ENCODE measurements at regions not wholly inside any gene's neighbourhood (a gene's known extent, or its start where the extent isn't known, plus 50 kb on each side); places are given as distances from the start of the nearest gene placed in this dataset.

DNA sequence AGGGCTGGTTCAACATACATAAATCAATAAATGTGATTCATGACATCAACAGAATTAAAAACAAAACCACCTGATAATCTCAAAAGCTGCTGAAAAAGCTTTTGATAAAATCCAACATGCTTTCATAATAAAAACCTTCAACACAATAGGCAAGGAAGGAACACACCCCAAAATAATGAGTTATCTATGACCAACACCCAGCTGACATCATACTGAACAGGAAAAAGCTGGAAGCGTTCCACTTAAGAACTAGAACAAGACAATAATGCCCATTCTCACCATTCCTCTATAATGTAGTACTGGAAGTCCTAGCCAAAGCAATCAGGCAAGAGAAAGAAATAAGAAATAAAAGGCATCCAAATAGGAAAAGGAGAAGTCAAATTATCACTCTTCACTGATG is 116.2 kb upstream of the FREM2 start:
- H3K27ac ChIP-seq: no peak overlapping the region
- CTCF ChIA-PET: no interaction called here
- TF ChIP-seq, protein P1, sequence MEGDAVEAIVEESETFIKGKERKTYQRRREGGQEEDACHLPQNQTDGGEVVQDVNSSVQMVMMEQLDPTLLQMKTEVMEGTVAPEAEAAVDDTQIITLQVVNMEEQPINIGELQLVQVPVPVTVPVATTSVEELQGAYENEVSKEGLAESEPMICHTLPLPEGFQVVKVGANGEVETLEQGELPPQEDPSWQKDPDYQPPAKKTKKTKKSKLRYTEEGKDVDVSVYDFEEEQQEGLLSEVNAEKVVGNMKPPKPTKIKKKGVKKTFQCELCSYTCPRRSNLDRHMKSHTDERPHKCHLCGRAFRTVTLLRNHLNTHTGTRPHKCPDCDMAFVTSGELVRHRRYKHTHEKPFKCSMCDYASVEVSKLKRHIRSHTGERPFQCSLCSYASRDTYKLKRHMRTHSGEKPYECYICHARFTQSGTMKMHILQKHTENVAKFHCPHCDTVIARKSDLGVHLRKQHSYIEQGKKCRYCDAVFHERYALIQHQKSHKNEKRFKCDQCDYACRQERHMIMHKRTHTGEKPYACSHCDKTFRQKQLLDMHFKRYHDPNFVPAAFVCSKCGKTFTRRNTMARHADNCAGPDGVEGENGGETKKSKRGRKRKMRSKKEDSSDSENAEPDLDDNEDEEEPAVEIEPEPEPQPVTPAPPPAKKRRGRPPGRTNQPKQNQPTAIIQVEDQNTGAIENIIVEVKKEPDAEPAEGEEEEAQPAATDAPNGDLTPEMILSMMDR (conservative IDR thresholded peaks at IDR 0.05; ENCODE audit: low read depth): no peak
- POLR2A ChIA-PET (ENCODE audit: low non-redundant PET): no interaction called here
- no peak for DNase-seq (ENCODE audit: low spot score)

DNA sequence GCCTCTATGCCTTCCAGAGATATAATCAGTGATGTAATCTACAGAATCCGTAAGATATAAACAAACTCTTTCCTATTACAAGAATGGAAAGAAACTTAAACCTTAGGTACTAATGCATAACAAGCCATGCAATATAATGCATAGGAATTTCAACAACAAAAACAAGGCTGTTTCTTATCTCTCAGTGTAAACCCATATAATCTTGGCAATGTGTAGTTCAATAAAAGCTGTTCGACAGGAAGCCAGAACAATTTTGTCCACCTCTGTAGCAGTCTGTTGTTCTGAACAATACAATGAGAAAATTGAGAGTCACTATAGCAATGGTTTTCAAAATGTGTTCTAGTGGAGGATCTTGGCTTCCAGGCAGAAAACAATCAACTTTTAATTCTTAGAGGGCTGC is 111.5 kb upstream of the FREM2 start:
- ChIA-PET CTCF (no interaction called here), POLR2A (ENCODE audit: low non-redundant PET) (no interaction called here)
- no peak overlapping the region for H3K27ac ChIP-seq
- DNase-seq (ENCODE audit: low spot score): no peak
- TF ChIP-seq, protein P1 (conservative IDR thresholded peaks at IDR 0.05; ENCODE audit: low read depth): no peak

DNA sequence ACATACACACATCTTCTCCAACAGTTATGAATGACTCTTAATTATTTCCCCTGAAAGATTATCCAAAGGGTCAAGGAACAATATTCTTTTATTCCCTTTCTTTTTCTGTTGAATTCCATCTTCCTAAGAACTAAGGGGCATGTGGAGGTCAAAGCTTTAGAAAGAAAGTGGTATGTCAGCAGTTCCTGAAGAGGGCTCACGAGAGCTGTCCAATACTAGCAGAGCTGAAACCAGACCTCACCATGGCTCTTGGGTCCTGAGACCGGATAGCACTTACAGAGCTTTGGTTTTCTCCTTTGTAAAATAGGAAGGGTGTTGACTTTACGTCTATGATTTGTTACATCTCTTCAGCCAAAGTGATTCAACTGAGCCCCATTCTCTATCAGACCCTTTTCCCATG is 109.8 kb upstream of the FREM2 start:
- POLR2A ChIA-PET (ENCODE audit: low non-redundant PET): no interaction called here
- no peak for DNase-seq (ENCODE audit: low spot score)
- TF ChIP-seq, protein P1 (conservative IDR thresholded peaks at IDR 0.05; ENCODE audit: low read depth): no peak
- no peak overlapping the region for H3K27ac ChIP-seq
- CTCF ChIA-PET: no interaction called here

DNA sequence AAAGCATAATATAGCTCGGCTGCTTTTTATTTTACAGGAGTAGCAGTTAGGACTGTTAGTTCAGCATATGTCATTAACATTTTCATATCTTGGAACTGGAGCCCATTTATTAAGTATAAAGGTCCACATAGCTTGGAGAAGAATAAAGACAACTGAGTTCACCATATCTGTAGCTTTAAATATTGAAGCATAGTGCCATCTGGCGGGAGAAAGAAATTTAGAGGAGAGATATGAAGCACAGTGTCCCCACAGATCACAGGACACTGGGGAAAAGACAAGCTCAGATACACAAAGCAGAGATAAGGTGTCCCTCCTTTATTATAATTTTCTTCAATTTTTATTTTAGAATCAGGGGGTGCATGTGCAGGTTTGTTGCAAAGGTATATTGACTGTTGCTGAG is 104.7 kb upstream of the FREM2 start:
- TF ChIP-seq, protein P1 (conservative IDR thresholded peaks at IDR 0.05; ENCODE audit: low read depth): peak; percentile 46
- H3K27ac ChIP-seq: no peak overlapping the region
- CTCF ChIA-PET: interaction anchor here (0.6 to 1.5 kb wide), 16 partner anchors 8 to 986 kb away, joined by 3 to 7 read pairs (median 4); no protein-coding TSS in a partner anchor
- DNase-seq (ENCODE audit: low spot score): peak; percentile 23
- POLR2A ChIA-PET (ENCODE audit: low non-redundant PET): no interaction called here

DNA sequence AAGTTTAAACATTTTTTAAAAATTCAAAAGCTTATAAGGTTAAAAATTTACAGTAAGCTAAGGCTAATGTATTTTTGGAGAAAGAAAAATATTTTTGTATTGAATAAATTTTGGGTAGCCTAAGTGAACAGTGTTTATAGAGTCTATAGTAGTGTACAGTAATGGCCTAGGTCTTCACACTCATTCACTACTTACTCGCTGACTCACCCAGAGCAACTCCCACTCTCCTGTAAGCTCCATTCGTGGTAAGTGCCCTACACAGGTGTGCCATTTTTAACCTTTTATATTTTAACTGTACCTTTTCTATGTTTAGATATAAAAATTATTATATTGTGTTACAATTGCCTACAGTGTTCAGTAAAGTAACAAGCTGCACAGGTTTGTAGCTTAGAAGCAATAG is 96.6 kb upstream of the FREM2 start:
- CTCF ChIA-PET: interaction anchor here (0.6 kb wide), 2 partner anchors 8 to 337 kb away, joined by 3 read pairs; no protein-coding TSS in a partner anchor
- TF ChIP-seq, protein P1 (conservative IDR thresholded peaks at IDR 0.05; ENCODE audit: low read depth): no peak
- POLR2A ChIA-PET (ENCODE audit: low non-redundant PET): no interaction called here

DNA sequence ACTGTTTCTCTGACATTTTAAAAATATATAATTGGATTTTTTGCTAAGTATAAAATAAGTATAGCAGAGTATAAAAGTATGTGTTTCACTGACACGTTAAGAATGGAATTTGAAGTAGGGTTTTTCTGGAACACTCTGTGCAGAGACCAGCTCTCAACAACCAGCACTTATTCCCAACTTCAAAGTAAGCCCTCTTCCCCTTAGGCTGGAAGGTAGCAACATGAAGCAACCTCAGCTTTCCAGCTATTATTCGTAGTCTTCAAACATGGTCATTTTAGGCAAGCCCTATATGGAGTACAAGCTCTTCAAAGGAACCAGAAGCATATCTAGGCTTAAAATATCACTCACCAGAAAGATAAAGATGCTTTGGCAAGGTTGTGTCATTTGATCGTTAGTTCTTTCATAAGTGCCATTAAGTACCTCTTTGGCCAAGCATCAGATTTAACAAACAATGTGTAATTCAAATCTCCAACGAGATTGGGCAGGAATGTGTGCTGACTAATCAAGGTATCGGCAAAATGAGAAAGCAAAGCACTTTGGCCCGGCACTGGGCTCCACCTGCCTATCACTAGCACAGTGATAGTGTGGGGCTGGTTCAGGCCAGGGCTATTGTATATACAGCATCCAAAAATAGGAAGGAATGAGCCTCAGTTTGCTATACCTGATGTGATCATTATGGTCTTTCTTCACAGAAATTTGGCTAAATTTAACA is 95.9 kb upstream of the FREM2 start:
- H3K27ac ChIP-seq: no peak overlapping the region
- no peak for DNase-seq (ENCODE audit: low spot score)
- CTCF ChIA-PET: interaction anchor here (0.6 kb wide), 1 partner anchor 336 kb away, joined by 3 read pairs; no protein-coding TSS in a partner anchor
- TF ChIP-seq, protein P1 (conservative IDR thresholded peaks at IDR 0.05; ENCODE audit: low read depth): no peak
- POLR2A ChIA-PET (ENCODE audit: low non-redundant PET): no interaction called here

More for the DNA sequence above, 96.6 kb upstream of the FREM2 start:
- no peak for DNase-seq (ENCODE audit: low spot score)
- no peak overlapping the region for H3K27ac ChIP-seq

Measured in RWPE1 (cell line).